Right lobe of liver (tissue), 4 donors: ENCODE measurements at regions not wholly inside any gene's neighbourhood (a gene's known extent, or its start where the extent isn't known, plus 50 kb on each side); places are given as distances from the start of the nearest gene placed in this dataset.

Experiments used
- CTCF ChIP-seq, 4 donors: fragments of 200-600 bp in 3 of 4; fragments of 450-650 bp in 1 of 4; IDR thresholded peaks; one replicate each; pipeline versions ENCODE4 v1.5.1 to v1.8.0; 2016 to 2022; ENCODE audit warnings: antibody characterized with exemption in 4 of 4, mild to moderate bottlenecking in 2 of 4
- POLR2A ChIP-seq: fragments of 450-650 bp; IDR thresholded peaks from one replicate; pipeline ENCODE4 v1.6.1; 2017; ENCODE audit warnings: antibody characterized with exemption, mild to moderate bottlenecking
- donor health status: DM: no; HTN: no; CAD: no.
- donor health status: DM: no; HTN: no; CAD: no.
- donor health status: DM: no; HTN: yes; CAD: no.

GRCh38 chr11:112520354-112520753 lies 259.7 kb upstream of the PLET1 start:
- TF ChIP-seq CTCF (IDR thresholded peaks at IDR 0.05) (no peak), POLR2A (no peak)
